H9 (cell line): ENCODE measurements at regions not wholly inside any gene's neighbourhood (a gene's known extent, or its start where the extent isn't known, plus 50 kb on each side); places are given as distances from the start of the nearest gene placed in this dataset.

Experiments used
- DNase-seq: peaks from one replicate; pipeline ENCODE4 v3.0.0-alpha.2; 2017
- H2AFZ ChIP-seq: one replicate; pipeline ENCODE4 v1.6.1; 2013; ENCODE audit warnings: mild to moderate bottlenecking, low read length, control low read depth, moderate library complexity
- H2AK5ac ChIP-seq: 2 replicates; pipeline ENCODE4 v1.6.1; 2013; ENCODE audit warnings: low read length, control low read depth, mixed read lengths; ENCODE audit not compliant: insufficient read length
- H2BK120ac ChIP-seq: one replicate; pipeline ENCODE4 v1.6.1; 2013; ENCODE audit warnings: low read depth, mild to moderate bottlenecking, low read length, control low read depth, inconsistent platforms; ENCODE audit not compliant: poor library complexity, severe bottlenecking
- H2BK12ac ChIP-seq: 2 replicates; pipeline ENCODE4 v1.6.1; 2013; ENCODE audit warnings: low read length, control low read depth, mixed read lengths, low read depth; ENCODE audit not compliant: insufficient read length
- H2BK15ac ChIP-seq: 2 replicates; pipeline ENCODE4 v1.6.1; 2013; ENCODE audit warnings: low read depth, low read length, control low read depth
- H2BK20ac ChIP-seq: one replicate; pipeline ENCODE4 v1.6.1; 2013; ENCODE audit warnings: low read depth, mild to moderate bottlenecking, low read length, control low read depth, inconsistent platforms; ENCODE audit not compliant: poor library complexity, severe bottlenecking
- H2BK5ac ChIP-seq: 2 replicates; pipeline ENCODE4 v1.6.1; 2013; ENCODE audit warnings: low read length, control low read depth, mixed read lengths; ENCODE audit not compliant: insufficient read length
- H3K14ac ChIP-seq: 2 replicates; pipeline ENCODE4 v1.6.1; 2013; ENCODE audit warnings: low read length, control low read depth; ENCODE audit not compliant: insufficient read depth
- H3K18ac ChIP-seq: 2 replicates; pipeline ENCODE4 v1.6.1; 2013; ENCODE audit warnings: low read depth, mild to moderate bottlenecking, mixed read lengths, low read length, control low read depth; ENCODE audit not compliant: insufficient read length
- H3K23ac ChIP-seq: 2 replicates; pipeline ENCODE4 v1.6.1; 2013; ENCODE audit warnings: low read length, control low read depth, mixed read lengths, low read depth; ENCODE audit not compliant: insufficient read length
- H3K23me2 ChIP-seq: 2 replicates; pipeline ENCODE4 v1.6.1; 2013; ENCODE audit warnings: low read depth, mild to moderate bottlenecking, mixed read lengths, low read length, control low read depth; ENCODE audit not compliant: insufficient read length, poor library complexity, severe bottlenecking
- H3K27ac ChIP-seq: 2 replicates; pipeline ENCODE4 v1.5.1; 2013; ENCODE audit warnings: low read length, control low read depth, mixed read lengths, low read depth; ENCODE audit not compliant: insufficient read length
- H3K27me3 ChIP-seq: 2 replicates; pipeline ENCODE4 v1.6.1; 2013; ENCODE audit warnings: low read length, control low read depth, inconsistent platforms; ENCODE audit not compliant: insufficient read depth
- H3K4ac ChIP-seq: 2 replicates; pipeline ENCODE4 v1.6.1; 2013; ENCODE audit warnings: low read depth, mild to moderate bottlenecking, control low read depth, inconsistent platforms, low read length, moderate library complexity
- H3K4me1 ChIP-seq: 2 replicates; pipeline ENCODE4 v1.6.1; 2013; ENCODE audit warnings: low read length, control low read depth, inconsistent platforms; ENCODE audit not compliant: insufficient read depth
- H3K4me2 ChIP-seq: 2 replicates; pipeline ENCODE4 v1.6.1; 2013; ENCODE audit warnings: low read length, control low read depth, mixed read lengths; ENCODE audit not compliant: insufficient read length, insufficient read depth
- H3K56ac ChIP-seq: 2 replicates; pipeline ENCODE4 v1.6.1; 2013; ENCODE audit warnings: low read depth, mild to moderate bottlenecking, mixed read lengths, low read length, control low read depth; ENCODE audit not compliant: insufficient read length
- H3K79me1 ChIP-seq: 2 replicates; pipeline ENCODE4 v1.6.1; 2013; ENCODE audit warnings: low read depth, mild to moderate bottlenecking, moderate library complexity, low read length, control low read depth, inconsistent platforms; ENCODE audit not compliant: insufficient read depth, poor library complexity, severe bottlenecking
- H3K79me2 ChIP-seq: 2 replicates; pipeline ENCODE4 v1.6.1; 2013; ENCODE audit warnings: low read length, control low read depth, inconsistent platforms; ENCODE audit not compliant: insufficient read depth
- H3K9ac ChIP-seq: 2 replicates; pipeline ENCODE4 v1.6.1; 2013; ENCODE audit warnings: low read length, control low read depth, mixed read lengths; ENCODE audit not compliant: insufficient read length; ENCODE audit errors: extremely low read depth
- H3K9me3 ChIP-seq: one replicate; pipeline ENCODE4 v1.6.1; 2013; ENCODE audit warnings: low read depth, low read length, inconsistent platforms; ENCODE audit not compliant: control insufficient read depth
- H3T11ph ChIP-seq: one replicate; pipeline ENCODE4 v1.6.1; 2013; ENCODE audit warnings: mild to moderate bottlenecking, low read length, control low read depth, inconsistent platforms
- H4K20me1 ChIP-seq: one replicate; pipeline ENCODE4 v1.6.1; 2013; ENCODE audit not compliant: control insufficient read depth, insufficient read length, insufficient read depth
- H4K5ac ChIP-seq: 2 replicates; pipeline ENCODE4 v1.6.1; 2013; ENCODE audit warnings: low read depth, mild to moderate bottlenecking, mixed read lengths, low read length, control low read depth; ENCODE audit not compliant: insufficient read length
- H4K8ac ChIP-seq: replicated peaks from 2 replicates; pipeline ENCODE4 v1.6.1; 2013; ENCODE audit warnings: low read length, control low read depth, mixed read lengths, low read depth; ENCODE audit not compliant: insufficient read length
- H4K91ac ChIP-seq: 2 replicates; pipeline ENCODE4 v1.6.1; 2013; ENCODE audit warnings: low read depth, mild to moderate bottlenecking, moderate library complexity, mixed read lengths, low read length, control low read depth; ENCODE audit not compliant: insufficient read length
- H3K27ac Mint-ChIP-seq, 3 experiments: 2 replicates in 2 of 3; 3 replicates in 1 of 3; pipeline ENCODE4 v1.8.0; 2020 to 2021; ENCODE audit warnings: mixed read lengths in 3 of 3, mild to moderate bottlenecking in 1 of 3, moderate library complexity in 1 of 3
- H3K27me3 Mint-ChIP-seq: 2 replicates; pipeline ENCODE4 v1.8.0; 2021; ENCODE audit warnings: low read depth, mild to moderate bottlenecking, moderate library complexity, mixed read lengths
- H3K36me3 Mint-ChIP-seq, 3 experiments: 2 replicates in 2 of 3; 3 replicates in 1 of 3; pipeline ENCODE4 v1.8.0; 2020 to 2021; ENCODE audit warnings: low read depth in 3 of 3, mixed read lengths in 3 of 3; ENCODE audit not compliant: insufficient read depth in 1 of 3
- H3K4me1 Mint-ChIP-seq, 2 experiments: 2 replicates each; pipeline ENCODE4 v1.8.0; 2020; ENCODE audit warnings: mixed read lengths in 2 of 2
- H3K4me3 Mint-ChIP-seq, 2 experiments: 2 replicates in 1 of 2; 3 replicates in 1 of 2; pipeline ENCODE4 v1.8.0; 2020 to 2021; ENCODE audit warnings: mild to moderate bottlenecking in 2 of 2, mixed read lengths in 2 of 2, moderate library complexity in 1 of 2
- H3K9me3 Mint-ChIP-seq, 2 experiments: 2 replicates in 1 of 2; 3 replicates in 1 of 2; pipeline ENCODE4 v1.8.0; 2020; ENCODE audit warnings: mild to moderate bottlenecking in 2 of 2, mixed read lengths in 2 of 2, moderate library complexity in 1 of 2
- WGBS: extraction: QIAGEN DNeasy Blood & Tissue Kit; methylation state at CpG from one replicate; pipeline ENCODE4 v1.1.7; 2013; ENCODE audit warnings: missing lambda C conversion rate, low lambda C conversion rate, mixed read lengths; ENCODE audit not compliant: insufficient read length; ENCODE audit errors: extremely low coverage; 5-methylcytosine and 5-hydroxymethylcytosine counted together
- TF ChIP-seq, protein P1 (sequence below): fragments of 200-600 bp; sonication (generic); conservative IDR thresholded peaks from 3 replicates; pipeline ENCODE4 v1.8.0; 2021; ENCODE audit warnings: antibody characterized with exemption, mild to moderate bottlenecking

DNA sequence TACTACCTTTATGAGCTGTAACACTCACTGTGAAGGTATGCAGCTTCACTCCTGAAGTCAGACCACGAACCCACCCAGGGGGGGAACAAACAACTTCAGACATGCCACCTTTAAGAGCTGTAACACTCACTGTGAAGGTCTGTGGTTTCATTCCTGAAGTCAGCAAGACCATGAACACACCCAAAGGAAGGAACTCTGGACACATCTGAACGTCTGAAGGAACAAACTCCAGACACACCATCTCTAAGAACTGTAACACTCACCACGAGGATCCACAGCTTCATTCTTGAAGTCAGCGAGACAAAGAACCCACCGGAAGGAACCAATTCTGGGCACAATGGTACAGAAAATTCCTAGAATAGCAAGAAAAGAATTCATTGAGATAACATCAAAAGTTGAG lies 1796.5 kb upstream of the MIR17HG start:
- Mint-ChIP-seq H3K9me3 (peaks cover 0 to 3% of the 10 kb centered on the region in 2 experiments; a peak in 1 of 5 replicates), H3K36me3 (0 out of 7 replicates have a peak, but pooled peaks cover 0 to 5% (median 0%) of the 10 kb centered on the region in 3 experiments), H3K27me3 (no peaks in the 10 kb centered on the region), H3K4me3 (no peak overlapping the region), H3K4me1 (no peaks in the 10 kb centered on the region), H3K27ac (no peak overlapping the region)
- no peak for DNase-seq
- H2BK120ac ChIP-seq: no peak overlapping the region
- H2AFZ ChIP-seq: no peak overlapping the region
- no peak overlapping the region for H3K4me2 ChIP-seq
- no peak overlapping the region for H2BK12ac ChIP-seq
- no CpG with 5 or more reads among the region's 5 CpGs for WGBS
- no peak overlapping the region for H2BK15ac ChIP-seq
- H3K18ac ChIP-seq: no peak overlapping the region
- no peak overlapping the region for H4K91ac ChIP-seq
- H4K8ac ChIP-seq: no peak overlapping the region
- H3K27me3 ChIP-seq: no peaks in the 10 kb centered on the region
- H3K27ac ChIP-seq: no peak overlapping the region
- H3K56ac ChIP-seq: no peak overlapping the region
- no peak overlapping the region for H3K14ac ChIP-seq
- H4K5ac ChIP-seq: no peak overlapping the region
- no peaks in the 10 kb centered on the region for H3K23me2 ChIP-seq
- no peak overlapping the region for H3K4ac ChIP-seq
- no peak overlapping the region for H2BK5ac ChIP-seq
- no peaks in the 10 kb centered on the region for H3K4me1 ChIP-seq
- no peak overlapping the region for H3K9ac ChIP-seq
- H3K23ac ChIP-seq: no peak overlapping the region
- no peaks in the 10 kb centered on the region for H4K20me1 ChIP-seq
- TF ChIP-seq, protein P1, sequence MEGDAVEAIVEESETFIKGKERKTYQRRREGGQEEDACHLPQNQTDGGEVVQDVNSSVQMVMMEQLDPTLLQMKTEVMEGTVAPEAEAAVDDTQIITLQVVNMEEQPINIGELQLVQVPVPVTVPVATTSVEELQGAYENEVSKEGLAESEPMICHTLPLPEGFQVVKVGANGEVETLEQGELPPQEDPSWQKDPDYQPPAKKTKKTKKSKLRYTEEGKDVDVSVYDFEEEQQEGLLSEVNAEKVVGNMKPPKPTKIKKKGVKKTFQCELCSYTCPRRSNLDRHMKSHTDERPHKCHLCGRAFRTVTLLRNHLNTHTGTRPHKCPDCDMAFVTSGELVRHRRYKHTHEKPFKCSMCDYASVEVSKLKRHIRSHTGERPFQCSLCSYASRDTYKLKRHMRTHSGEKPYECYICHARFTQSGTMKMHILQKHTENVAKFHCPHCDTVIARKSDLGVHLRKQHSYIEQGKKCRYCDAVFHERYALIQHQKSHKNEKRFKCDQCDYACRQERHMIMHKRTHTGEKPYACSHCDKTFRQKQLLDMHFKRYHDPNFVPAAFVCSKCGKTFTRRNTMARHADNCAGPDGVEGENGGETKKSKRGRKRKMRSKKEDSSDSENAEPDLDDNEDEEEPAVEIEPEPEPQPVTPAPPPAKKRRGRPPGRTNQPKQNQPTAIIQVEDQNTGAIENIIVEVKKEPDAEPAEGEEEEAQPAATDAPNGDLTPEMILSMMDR: no peak
- no peak overlapping the region for H3T11ph ChIP-seq
- no peaks in the 10 kb centered on the region for H3K79me1 ChIP-seq
- H2BK20ac ChIP-seq: no peak overlapping the region
- H2AK5ac ChIP-seq: no peak overlapping the region
- H3K79me2 ChIP-seq: no peaks in the 10 kb centered on the region
- H3K9me3 ChIP-seq: no peaks in the 10 kb centered on the region
